GM18951 (cell line): ENCODE measurements at regions not wholly inside any gene's neighbourhood (a gene's known extent, or its start where the extent isn't known, plus 50 kb on each side); places are given as distances from the start of the nearest gene placed in this dataset.
"Not testable (repeated sequence)": the region's sequence is repeated elsewhere in the genome, so short reads cannot be mapped to it uniquely, and the experiment has no call there.

Source experiments
- POLR2A ChIP-seq: IDR thresholded peaks from 4 replicates; pipeline ENCODE4 v1.6.1; 2011; ENCODE audit warnings: mild to moderate bottlenecking; ENCODE audit not compliant: insufficient read length, insufficient read depth; ENCODE audit errors: extremely low read depth
- in situ Hi-C: fragments of 300-500 bp; cut with MboI; formaldehyde crosslinking; loops from one replicate; pipeline ENCODE4 v1.12.0; 2022; ENCODE audit warnings: low sequenced_read_pairs, mixed read lengths, inconsistent platforms; ENCODE audit not compliant: unreplicated experiment

- no peak for TF ChIP-seq POLR2A
- in situ Hi-C loops = no loop called here
Measured at GRCh38 chr7:17421941-17422340, 123.5 kb downstream of the AHR start.

- no peak for TF ChIP-seq POLR2A
- in situ Hi-C loops = no loop called here
Measured at GRCh38 chr7:17422966-17423365, 124.5 kb downstream of the AHR start.

- TF ChIP-seq POLR2A = no peak
Measured at GRCh38 chr7:17427924-17428323, 129.5 kb downstream of the AHR start.

GRCh38 chr7:17429579-17429978 lies 131.1 kb downstream of the AHR start:
- no peak for TF ChIP-seq POLR2A
- in situ Hi-C loops = no loop called here

More at GRCh38 chr7:17427924-17428323, 129.5 kb downstream of the AHR start:
- in situ Hi-C loops = no loop called here

- in situ Hi-C loops = no loop called here
- TF ChIP-seq POLR2A = no peak
Measured at GRCh38 chr7:17432793-17433192, 134.3 kb downstream of the AHR start.

- in situ Hi-C loops = no loop called here
- no peak for TF ChIP-seq POLR2A
Measured at GRCh38 chr7:17434191-17434590, 135.7 kb downstream of the AHR start.

- TF ChIP-seq POLR2A = no peak
- in situ Hi-C loops = no loop called here
Measured at GRCh38 chr7:17434841-17435692, 136.6 kb downstream of the AHR start.

GRCh38 chr7:17436126-17436525 lies 137.7 kb downstream of the AHR start:
- no peak for TF ChIP-seq POLR2A
- in situ Hi-C loops = no loop called here

- in situ Hi-C loops = no loop called here
- no peak for TF ChIP-seq POLR2A
Measured at GRCh38 chr7:17437586-17437985, 139.1 kb downstream of the AHR start.

- in situ Hi-C loops = not testable (repeated sequence)
Measured at GRCh38 chr7:17440025-17440784, 141.8 kb downstream of the AHR start.

GRCh38 chr7:17440831-17441230 lies 142.4 kb downstream of the AHR start:
- TF ChIP-seq POLR2A = no peak
- in situ Hi-C loops = no loop called here

GRCh38 chr7:17441557-17441956 lies 143.1 kb downstream of the AHR start:
- no peak for TF ChIP-seq POLR2A
- in situ Hi-C loops = no loop called here

GRCh38 chr7:17444151-17444550 lies 145.7 kb downstream of the AHR start:
- no peak for TF ChIP-seq POLR2A
- in situ Hi-C loops = no loop called here

GRCh38 chr7:17444673-17445072 lies 146.2 kb downstream of the AHR start:
- TF ChIP-seq POLR2A = no peak
- in situ Hi-C loops = no loop called here
